Neural cell (in vitro differentiated cells): ENCODE measurements at regions not wholly inside any gene's neighbourhood (a gene's known extent, or its start where the extent isn't known, plus 50 kb on each side); places are given as distances from the start of the nearest gene placed in this dataset.

Experiments used
- H2AFZ ChIP-seq: fragments of 200-600, 300-800 bp; sonication (generic), shearing (Covaris generic); 2 replicates; pipeline ENCODE4 v1.6.0; 2014; ENCODE audit warnings: low read depth, mild to moderate bottlenecking, antibody characterized with exemption, low read length, moderate library complexity
- H3F3A ChIP-seq: fragments of 200-600 bp; shearing (Covaris generic); 2 replicates; pipeline ENCODE4 v1.6.1; 2016; ENCODE audit warnings: mild to moderate bottlenecking, moderate library complexity, mixed read lengths, antibody characterized with exemption, low read length; ENCODE audit not compliant: insufficient read depth, poor library complexity, severe bottlenecking
- H3K27ac ChIP-seq: fragments of 200-600, 300-800 bp; sonication (generic), shearing (Covaris generic); 2 replicates; pipeline ENCODE4 v1.5.1; 2014; ENCODE audit warnings: mild to moderate bottlenecking, low read length, moderate library complexity
- H3K27me3 ChIP-seq: fragments of 300-800, 200-600 bp; sonication (generic), shearing (Covaris generic); 2 replicates; pipeline ENCODE4 v1.6.0; 2014; ENCODE audit warnings: mild to moderate bottlenecking, low read depth, low read length, moderate library complexity; ENCODE audit not compliant: insufficient read depth
- H3K36me3 ChIP-seq: fragments of 300-800, 200-600 bp; sonication (generic), shearing (Covaris generic); 2 replicates; pipeline ENCODE4 v1.5.1; 2014; ENCODE audit warnings: mild to moderate bottlenecking, antibody characterized with exemption, low read length, moderate library complexity; ENCODE audit not compliant: insufficient read depth
- H3K4me2 ChIP-seq: fragments of 300-800, 200-600 bp; sonication (generic), shearing (Covaris generic); 2 replicates; pipeline ENCODE4 v1.6.0; 2014; ENCODE audit warnings: mild to moderate bottlenecking, low read length
- H3K4me3 ChIP-seq: fragments of 300-800, 200-600 bp; sonication (generic), shearing (Covaris generic); 2 replicates; pipeline ENCODE4 v1.5.1; 2014; ENCODE audit warnings: mild to moderate bottlenecking, low read length, moderate library complexity
- H3K79me2 ChIP-seq: fragments of 200-600 bp; shearing (Covaris generic); replicated peaks from 2 replicates; pipeline ENCODE4 v1.6.0; 2014; ENCODE audit warnings: mild to moderate bottlenecking, low read length, moderate library complexity; ENCODE audit not compliant: insufficient read depth
- H3K9ac ChIP-seq: fragments of 300-800, 200-600 bp; sonication (generic), shearing (Covaris generic); 2 replicates; pipeline ENCODE4 v1.6.1; 2016; ENCODE audit warnings: mild to moderate bottlenecking, low read length, mixed read lengths
- H3K9me2 ChIP-seq: fragments of 200-600 bp; shearing (Covaris generic); 2 replicates; pipeline ENCODE4 v1.6.1; 2016; ENCODE audit warnings: mild to moderate bottlenecking, low read length, mixed read lengths; ENCODE audit not compliant: insufficient read depth
- H3K9me3 ChIP-seq: fragments of 200-600, 300-800 bp; sonication (generic), shearing (Covaris generic); 2 replicates; pipeline ENCODE4 v1.6.1; 2016; ENCODE audit warnings: mild to moderate bottlenecking, mixed run types, low read length, moderate library complexity, mixed read lengths
- H4K20me1 ChIP-seq: fragments of 200-600 bp; shearing (Covaris generic); 2 replicates; pipeline ENCODE4 v1.6.1; 2016; ENCODE audit warnings: mild to moderate bottlenecking, mixed run types; ENCODE audit not compliant: insufficient read depth
- EP300 ChIP-seq: fragments of 450-650 bp; conservative IDR thresholded peaks from 2 replicates; pipeline ENCODE4 v1.6.1; 2014; ENCODE audit warnings: antibody characterized with exemption, mild to moderate bottlenecking, moderate library complexity; ENCODE audit not compliant: poor library complexity, severe bottlenecking
- EZH2 ChIP-seq: fragments of 200-600, 300-800 bp; shearing (Covaris generic), sonication (generic); IDR thresholded peaks from 2 replicates; pipeline ENCODE4 v1.6.1; 2014; ENCODE audit warnings: antibody characterized with exemption, low read length, borderline replicate concordance, mild to moderate bottlenecking; ENCODE audit not compliant: insufficient read depth, poor library complexity, severe bottlenecking
- MXI1 ChIP-seq: fragments of 450-650 bp; conservative IDR thresholded peaks from 2 replicates; pipeline ENCODE4 v1.6.1; 2014; ENCODE audit warnings: antibody characterized with exemption, mild to moderate bottlenecking; ENCODE audit not compliant: poor library complexity, severe bottlenecking
- POLR2AphosphoS5 ChIP-seq: IDR thresholded peaks from 2 replicates; pipeline ENCODE4 v1.6.1; 2012
- RAD21 ChIP-seq: fragments of 450-650 bp; conservative IDR thresholded peaks from 2 replicates; pipeline ENCODE4 v1.6.1; 2014; ENCODE audit warnings: antibody characterized with exemption, mild to moderate bottlenecking, moderate library complexity
- SMC3 ChIP-seq: fragments of 450-650 bp; conservative IDR thresholded peaks from 2 replicates; pipeline ENCODE4 v1.6.1; 2014; ENCODE audit warnings: antibody characterized with exemption, mild to moderate bottlenecking, moderate library complexity; ENCODE audit not compliant: poor library complexity
- TAF1 ChIP-seq: IDR thresholded peaks from 2 replicates; pipeline ENCODE4 v1.6.1; 2012; ENCODE audit warnings: low read depth
- TF ChIP-seq, protein P1 (sequence below): IDR thresholded peaks from 2 replicates; pipeline ENCODE4 v1.6.1; 2012; ENCODE audit warnings: borderline replicate concordance
- TF ChIP-seq, protein P2 (sequence below): fragments of 450-650 bp; IDR thresholded peaks from 2 replicates; pipeline ENCODE4 v1.5.1; 2014; ENCODE audit warnings: antibody characterized with exemption, mild to moderate bottlenecking, moderate library complexity; ENCODE audit not compliant: poor library complexity, severe bottlenecking

DNA sequence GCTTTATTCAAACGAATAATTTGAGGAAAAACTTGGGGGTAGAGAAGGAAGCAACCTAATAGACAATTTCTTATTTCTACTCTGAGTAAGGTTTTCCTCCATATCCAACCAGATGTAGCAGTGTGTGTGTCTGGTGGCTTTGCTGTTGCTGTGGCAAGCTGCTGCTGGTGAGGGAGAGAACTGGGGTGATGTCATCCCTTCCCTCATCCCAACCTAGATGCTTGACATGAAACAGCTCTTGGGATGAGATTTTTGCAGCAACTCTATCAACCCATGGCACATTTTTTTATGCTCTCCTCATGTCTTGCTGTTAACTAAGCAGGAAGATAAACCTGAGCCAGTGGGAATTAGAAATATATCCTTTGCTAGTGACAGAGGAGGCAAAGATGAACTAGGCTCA lies 135.8 kb downstream of the PCSK1 start:
- H3K9me3 ChIP-seq: no peaks in the 10 kb centered on the region
- H3F3A ChIP-seq: no peaks in the 10 kb centered on the region
- no peaks in the 10 kb centered on the region for H4K20me1 ChIP-seq
- H2AFZ ChIP-seq: no peak overlapping the region
- no peak overlapping the region for H3K9ac ChIP-seq
- no peaks in the 10 kb centered on the region for H3K36me3 ChIP-seq
- TF ChIP-seq, protein P1, sequence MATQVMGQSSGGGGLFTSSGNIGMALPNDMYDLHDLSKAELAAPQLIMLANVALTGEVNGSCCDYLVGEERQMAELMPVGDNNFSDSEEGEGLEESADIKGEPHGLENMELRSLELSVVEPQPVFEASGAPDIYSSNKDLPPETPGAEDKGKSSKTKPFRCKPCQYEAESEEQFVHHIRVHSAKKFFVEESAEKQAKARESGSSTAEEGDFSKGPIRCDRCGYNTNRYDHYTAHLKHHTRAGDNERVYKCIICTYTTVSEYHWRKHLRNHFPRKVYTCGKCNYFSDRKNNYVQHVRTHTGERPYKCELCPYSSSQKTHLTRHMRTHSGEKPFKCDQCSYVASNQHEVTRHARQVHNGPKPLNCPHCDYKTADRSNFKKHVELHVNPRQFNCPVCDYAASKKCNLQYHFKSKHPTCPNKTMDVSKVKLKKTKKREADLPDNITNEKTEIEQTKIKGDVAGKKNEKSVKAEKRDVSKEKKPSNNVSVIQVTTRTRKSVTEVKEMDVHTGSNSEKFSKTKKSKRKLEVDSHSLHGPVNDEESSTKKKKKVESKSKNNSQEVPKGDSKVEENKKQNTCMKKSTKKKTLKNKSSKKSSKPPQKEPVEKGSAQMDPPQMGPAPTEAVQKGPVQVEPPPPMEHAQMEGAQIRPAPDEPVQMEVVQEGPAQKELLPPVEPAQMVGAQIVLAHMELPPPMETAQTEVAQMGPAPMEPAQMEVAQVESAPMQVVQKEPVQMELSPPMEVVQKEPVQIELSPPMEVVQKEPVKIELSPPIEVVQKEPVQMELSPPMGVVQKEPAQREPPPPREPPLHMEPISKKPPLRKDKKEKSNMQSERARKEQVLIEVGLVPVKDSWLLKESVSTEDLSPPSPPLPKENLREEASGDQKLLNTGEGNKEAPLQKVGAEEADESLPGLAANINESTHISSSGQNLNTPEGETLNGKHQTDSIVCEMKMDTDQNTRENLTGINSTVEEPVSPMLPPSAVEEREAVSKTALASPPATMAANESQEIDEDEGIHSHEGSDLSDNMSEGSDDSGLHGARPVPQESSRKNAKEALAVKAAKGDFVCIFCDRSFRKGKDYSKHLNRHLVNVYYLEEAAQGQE: no peak
- no peak overlapping the region for H3K4me2 ChIP-seq
- H3K4me3 ChIP-seq: no peak overlapping the region
- no peaks in the 10 kb centered on the region for H3K27me3 ChIP-seq
- no peaks in the 10 kb centered on the region for H3K9me2 ChIP-seq
- no peak overlapping the region for H3K27ac ChIP-seq
- no peaks in the 10 kb centered on the region for H3K79me2 ChIP-seq

DNA sequence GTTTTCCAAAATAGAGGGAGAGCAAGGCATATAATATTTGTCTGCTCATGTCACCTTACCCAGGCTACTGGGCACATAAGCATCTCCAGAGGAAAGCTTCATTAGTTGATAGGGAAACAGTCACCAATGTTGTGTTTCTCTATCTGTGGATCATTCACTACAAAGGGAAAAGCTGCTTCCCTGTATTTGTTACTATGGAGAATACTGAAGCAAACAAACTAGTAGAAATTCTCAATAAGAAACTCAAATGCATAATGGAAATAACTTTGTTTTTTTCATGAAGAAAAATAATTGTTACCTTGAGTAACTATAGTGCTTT lies 138.2 kb downstream of the PCSK1 start:
- Histone ChIP-seq H3K36me3 (no peaks in the 10 kb centered on the region), H3K9me2 (no peaks in the 10 kb centered on the region), H3K79me2 (no peaks in the 10 kb centered on the region), H3F3A (no peaks in the 10 kb centered on the region), H2AFZ (no peak overlapping the region), H3K27me3 (no peaks in the 10 kb centered on the region), H3K27ac (no peak overlapping the region), H4K20me1 (no peaks in the 10 kb centered on the region), H3K9ac (no peak overlapping the region), H3K4me3 (no peak overlapping the region), H3K4me2 (no peak overlapping the region), H3K9me3 (no peaks in the 10 kb centered on the region)
- TF ChIP-seq EP300 (no peak), RAD21 (no peak), EZH2 (no peak)

GRCh38 chr5:96293966-96294883 lies 138.8 kb downstream of the PCSK1 start:
- no peaks in the 10 kb centered on the region for H3F3A ChIP-seq
- no peak overlapping the region for H2AFZ ChIP-seq
- H3K27me3 ChIP-seq: no peaks in the 10 kb centered on the region
- H3K79me2 ChIP-seq: no peaks in the 10 kb centered on the region
- H3K9me2 ChIP-seq: no peaks in the 10 kb centered on the region
- H3K9me3 ChIP-seq: no peaks in the 10 kb centered on the region
- H3K4me3 ChIP-seq: no peak overlapping the region
- no peak overlapping the region for H3K9ac ChIP-seq
- TF ChIP-seq POLR2AphosphoS5 (no peak), MXI1 (no peak), EZH2 (no peak), TAF1 (no peak), RAD21 (no peak), EP300 (no peak), SMC3 (no peak)
- TF ChIP-seq, protein P1: no peak
- TF ChIP-seq, protein P2, sequence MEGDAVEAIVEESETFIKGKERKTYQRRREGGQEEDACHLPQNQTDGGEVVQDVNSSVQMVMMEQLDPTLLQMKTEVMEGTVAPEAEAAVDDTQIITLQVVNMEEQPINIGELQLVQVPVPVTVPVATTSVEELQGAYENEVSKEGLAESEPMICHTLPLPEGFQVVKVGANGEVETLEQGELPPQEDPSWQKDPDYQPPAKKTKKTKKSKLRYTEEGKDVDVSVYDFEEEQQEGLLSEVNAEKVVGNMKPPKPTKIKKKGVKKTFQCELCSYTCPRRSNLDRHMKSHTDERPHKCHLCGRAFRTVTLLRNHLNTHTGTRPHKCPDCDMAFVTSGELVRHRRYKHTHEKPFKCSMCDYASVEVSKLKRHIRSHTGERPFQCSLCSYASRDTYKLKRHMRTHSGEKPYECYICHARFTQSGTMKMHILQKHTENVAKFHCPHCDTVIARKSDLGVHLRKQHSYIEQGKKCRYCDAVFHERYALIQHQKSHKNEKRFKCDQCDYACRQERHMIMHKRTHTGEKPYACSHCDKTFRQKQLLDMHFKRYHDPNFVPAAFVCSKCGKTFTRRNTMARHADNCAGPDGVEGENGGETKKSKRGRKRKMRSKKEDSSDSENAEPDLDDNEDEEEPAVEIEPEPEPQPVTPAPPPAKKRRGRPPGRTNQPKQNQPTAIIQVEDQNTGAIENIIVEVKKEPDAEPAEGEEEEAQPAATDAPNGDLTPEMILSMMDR: no peak
- no peaks in the 10 kb centered on the region for H3K36me3 ChIP-seq
- no peak overlapping the region for H3K4me2 ChIP-seq
- no peak overlapping the region for H3K27ac ChIP-seq
- H4K20me1 ChIP-seq: no peaks in the 10 kb centered on the region
